ENCODE measurements at regions not wholly inside any gene's neighbourhood (a gene's known extent, or its start where the extent isn't known, plus 50 kb on each side); places are given as distances from the start of the nearest gene placed in this dataset.
"Not testable (repeated sequence)": the region's sequence is repeated elsewhere in the genome, so short reads cannot be mapped to it uniquely, and the experiment has no call there.

GRCh38 chr15:22280770-22281169, 177.9 kb upstream of the GOLGA6L22 start:
- in situ Hi-C loops (cut with HindIII; ENCODE audit: low sequenced_read_pairs); DNase-seq (ENCODE audit: low spot score): not testable (repeated sequence)

DNA sequence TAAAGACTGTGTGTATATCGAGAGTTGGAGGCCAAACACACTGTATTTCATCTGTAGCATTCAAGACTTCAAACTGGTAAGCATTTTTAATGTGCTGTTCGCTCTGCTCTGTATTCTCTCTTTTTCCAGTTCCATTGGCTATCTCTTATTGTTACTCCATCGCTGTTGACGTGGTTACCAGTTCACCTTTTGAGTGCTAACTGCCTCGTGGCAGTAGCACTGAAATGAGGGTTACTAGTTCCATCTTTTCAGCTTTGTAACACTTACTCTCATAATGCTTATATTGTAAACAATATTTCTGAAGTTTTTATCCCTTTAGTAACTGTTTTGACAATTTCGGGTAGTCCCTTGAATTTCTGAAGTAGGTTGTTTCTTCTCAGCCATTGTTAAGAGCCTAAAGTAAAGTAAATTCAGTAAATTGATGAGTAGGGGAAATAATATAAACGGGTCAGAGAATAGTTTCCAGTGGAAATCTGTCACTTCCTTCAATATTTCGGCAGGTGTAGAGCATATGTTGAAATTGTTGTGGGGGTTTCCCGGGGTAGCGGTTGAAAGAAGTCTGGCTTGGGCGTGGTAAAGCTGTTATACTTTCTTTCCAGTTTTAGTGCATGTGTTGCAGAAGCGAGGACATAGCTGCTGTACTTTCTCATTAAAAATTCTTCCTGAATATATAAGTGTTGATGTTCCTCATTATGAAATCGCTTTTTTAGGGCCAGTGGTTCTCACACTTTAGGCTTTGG, 175.7 kb upstream of the GOLGA6L22 start:
- DNase-seq (ENCODE audit: low spot score); in situ Hi-C loops (cut with HindIII; ENCODE audit: low sequenced_read_pairs): not testable (repeated sequence)

- DNase-seq (ENCODE audit: low spot score); in situ Hi-C loops (cut with HindIII; ENCODE audit: low sequenced_read_pairs): not testable (repeated sequence)
These were observed 173.8 kb upstream of the GOLGA6L22 start for GRCh38 chr15:22284795-22285420.

GRCh38 chr15:22291054-22291453, 167.6 kb upstream of the GOLGA6L22 start:
- DNase-seq (ENCODE audit: low spot score); in situ Hi-C loops (cut with HindIII; ENCODE audit: low sequenced_read_pairs): not testable (repeated sequence)

- in situ Hi-C loops (cut with HindIII; ENCODE audit: low sequenced_read_pairs); DNase-seq (ENCODE audit: low spot score): not testable (repeated sequence)
These were observed 155.6 kb upstream of the GOLGA6L22 start for GRCh38 chr15:22303112-22303511.
